NCI-H748 (cell line): ENCODE measurements at regions not wholly inside any gene's neighbourhood (a gene's known extent, or its start where the extent isn't known, plus 50 kb on each side); places are given as distances from the start of the nearest gene placed in this dataset.

Experiments
- DNase-seq: peaks from one replicate; lab custom pipeline; 2025; ENCODE audit not compliant: unreplicated experiment; lab: John Stamatoyannopoulos, UW

DNA sequence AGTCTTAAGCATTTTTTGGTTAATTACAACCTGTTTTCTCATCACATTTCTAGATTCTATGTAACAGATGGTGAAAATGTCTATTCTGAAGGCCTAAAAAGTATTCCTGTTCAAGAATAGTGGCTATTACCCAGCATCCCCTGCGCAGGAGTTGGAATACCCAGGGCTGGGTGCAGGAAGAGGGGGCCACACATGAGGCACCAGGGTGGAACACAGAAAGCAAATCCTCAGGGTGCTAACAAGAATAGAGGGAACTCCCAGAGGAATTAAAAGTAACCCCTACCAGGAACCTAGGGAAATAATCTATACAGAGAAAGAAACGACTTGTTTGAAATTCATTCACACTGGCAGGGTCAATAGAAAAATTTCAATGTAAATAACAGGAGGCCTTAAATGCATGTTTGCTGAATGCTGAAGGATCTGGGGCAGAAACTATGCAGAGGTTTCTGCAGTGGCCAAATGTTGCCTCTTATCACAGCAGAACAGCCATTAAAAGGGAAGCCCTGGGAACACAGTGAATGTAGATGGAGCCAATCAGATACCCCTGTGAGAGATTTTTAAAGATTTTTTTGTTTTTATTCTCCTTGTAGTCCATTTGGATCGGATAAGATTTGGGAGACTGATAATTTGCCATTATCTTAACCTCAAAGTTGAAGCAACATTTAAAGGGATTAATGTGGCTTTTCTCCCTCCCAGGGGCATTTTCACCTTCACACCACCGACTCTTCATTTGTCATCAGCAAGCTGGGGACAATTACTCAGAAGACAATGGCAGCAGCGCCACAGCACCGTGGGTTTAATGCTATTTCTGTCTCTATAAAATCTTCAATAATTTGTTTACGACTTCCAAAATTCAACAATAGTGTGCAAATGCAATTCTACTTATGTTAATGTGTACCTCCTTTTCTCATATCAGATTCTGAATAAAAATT lies 196.0 kb upstream of the PSMD7 start:
- peak; percentile 56 for DNase-seq

DNA sequence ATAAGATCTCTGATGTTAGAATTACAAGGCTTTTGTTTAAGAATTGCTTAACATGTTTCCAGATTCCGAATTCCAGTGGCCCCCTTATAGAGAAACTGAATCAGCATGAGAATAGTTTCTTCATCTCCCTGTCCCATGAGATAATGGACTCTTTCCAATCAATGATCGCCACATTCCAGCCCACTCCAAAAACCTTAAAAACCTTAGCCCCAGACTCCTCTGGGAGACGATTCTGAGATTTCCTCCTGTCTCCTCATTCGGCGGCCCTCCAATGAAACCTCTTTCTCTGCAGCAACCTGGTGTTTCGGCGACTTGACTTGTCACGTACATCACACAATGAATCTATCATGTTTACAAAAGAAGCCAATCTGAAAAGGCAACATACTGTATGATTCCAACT lies 197.1 kb upstream of the PSMD7 start:
- no peak for DNase-seq

DNA sequence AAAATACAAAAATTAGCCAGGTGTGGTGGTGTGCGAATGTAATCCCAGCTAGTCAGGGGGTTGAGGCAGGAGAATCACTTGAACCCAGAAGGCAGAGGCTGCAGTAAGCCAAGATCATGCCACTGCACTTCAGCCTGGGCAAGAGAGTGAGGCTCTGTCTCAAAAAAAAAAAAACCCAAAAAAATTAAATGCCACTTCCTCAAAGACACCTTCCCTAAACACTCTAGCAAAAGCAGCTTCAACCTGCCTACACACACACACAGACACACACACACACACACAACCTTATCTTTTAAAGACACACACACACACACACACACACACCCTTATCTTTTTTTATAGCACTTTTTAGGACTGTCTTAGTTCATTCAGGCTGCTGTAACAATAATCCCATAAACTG lies 201.7 kb upstream of the PSMD7 start:
- no peak for DNase-seq

- no peak for DNase-seq
These were observed 202.1 kb upstream of the PSMD7 start for GRCh38 chr16:74094514-74094913.

DNA sequence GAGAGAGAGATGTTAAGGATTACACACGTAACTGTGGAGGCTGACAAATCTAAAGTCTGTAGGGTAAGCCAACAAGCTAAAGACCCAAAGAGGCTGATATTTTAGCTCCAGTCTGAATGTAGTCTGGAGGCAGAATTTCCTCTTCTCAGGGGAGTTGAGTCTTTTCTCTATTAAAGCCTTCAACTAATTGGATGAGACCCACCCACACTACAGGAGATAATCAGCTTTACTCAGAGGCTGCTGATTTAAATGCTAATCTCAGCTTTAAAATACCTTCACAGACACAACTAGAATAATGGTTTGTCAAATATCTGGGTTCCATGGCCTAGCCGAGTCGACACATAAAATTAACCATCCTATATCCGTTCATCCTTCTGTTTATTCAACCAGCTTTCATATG lies 204.3 kb upstream of the PSMD7 start:
- DNase-seq, result no peak

GRCh38 chr16:74090871-74091270 lies 205.7 kb upstream of the PSMD7 start:
- no peak for DNase-seq

- DNase-seq, result peak; percentile 76
These were observed 213.1 kb upstream of the PSMD7 start for GRCh38 chr16:74083541-74083940.

DNA sequence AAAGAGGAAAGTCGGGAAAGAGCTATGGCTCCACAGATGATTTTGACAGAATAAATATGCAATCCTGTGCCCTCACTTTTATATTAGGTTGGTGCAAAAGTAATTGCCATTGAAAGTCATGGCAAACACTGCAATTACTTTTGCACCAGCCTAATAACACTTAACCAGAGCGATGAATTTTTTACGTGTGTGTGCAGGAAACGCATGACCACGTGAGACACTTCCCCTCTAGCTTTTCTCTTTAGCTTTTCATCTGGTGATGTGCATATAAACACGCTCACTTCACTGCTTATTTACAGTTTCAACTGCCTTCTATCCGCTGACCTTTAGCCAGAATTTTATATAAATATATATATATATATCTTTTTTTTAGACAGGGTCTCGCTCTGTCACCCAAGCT lies 216.3 kb upstream of the PSMD7 start:
- DNase-seq, result no peak

- DNase-seq, result no peak
These were observed 217.4 kb upstream of the PSMD7 start for GRCh38 chr16:74079232-74079586.

GRCh38 chr16:74078511-74079231 lies 217.9 kb upstream of the PSMD7 start:
- no peak for DNase-seq

- DNase-seq, result no peak
These were observed 220.0 kb upstream of the PSMD7 start for GRCh38 chr16:74076568-74076967.

- no peak for DNase-seq
These were observed 221.2 kb upstream of the PSMD7 start for GRCh38 chr16:74075393-74075792.

DNA sequence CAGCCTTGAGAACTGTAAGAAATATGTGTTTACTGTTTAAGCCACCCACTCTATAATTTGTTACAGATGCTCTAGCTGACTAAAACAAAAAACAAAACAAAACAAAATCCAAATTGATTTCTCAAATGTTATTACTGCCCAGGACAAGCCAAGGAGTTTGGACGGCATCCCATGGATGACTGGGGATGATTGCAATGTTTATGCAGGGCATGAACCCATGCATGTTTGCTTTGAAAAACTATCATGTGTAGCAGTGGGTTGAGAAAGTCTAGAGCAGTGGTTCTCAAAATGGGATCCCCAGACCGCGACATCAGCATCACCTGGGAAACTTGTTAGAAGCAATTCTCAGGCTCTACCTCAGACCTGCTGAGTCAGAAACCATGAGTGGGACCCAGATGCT lies 223.2 kb upstream of the PSMD7 start:
- DNase-seq, result no peak

DNA sequence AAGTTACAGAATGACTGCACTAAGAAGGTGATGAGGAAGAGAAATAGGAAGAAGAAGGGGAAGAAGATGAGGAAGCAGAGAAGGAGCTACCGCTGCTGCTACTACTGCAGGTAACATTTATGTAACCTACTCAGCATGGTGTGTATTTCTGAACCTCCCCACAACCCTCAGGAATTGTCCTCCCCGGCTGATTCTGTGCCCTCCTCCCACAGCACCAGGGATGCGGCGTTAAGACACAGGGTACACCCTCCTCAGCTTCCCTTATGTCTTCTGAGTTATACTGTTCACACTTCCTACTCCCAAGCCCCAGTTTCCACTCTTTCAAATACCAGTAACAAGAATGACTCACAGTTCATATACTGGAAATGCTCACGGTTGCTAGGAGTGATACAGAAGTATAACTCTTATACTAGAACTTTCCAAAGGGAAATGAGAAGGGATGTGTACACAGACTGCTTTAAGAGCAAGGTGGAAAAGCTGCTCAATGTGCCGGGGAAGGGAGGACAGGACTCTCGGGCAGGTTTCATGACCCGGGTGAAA lies 224.5 kb upstream of the PSMD7 start:
- no peak for DNase-seq

DNA sequence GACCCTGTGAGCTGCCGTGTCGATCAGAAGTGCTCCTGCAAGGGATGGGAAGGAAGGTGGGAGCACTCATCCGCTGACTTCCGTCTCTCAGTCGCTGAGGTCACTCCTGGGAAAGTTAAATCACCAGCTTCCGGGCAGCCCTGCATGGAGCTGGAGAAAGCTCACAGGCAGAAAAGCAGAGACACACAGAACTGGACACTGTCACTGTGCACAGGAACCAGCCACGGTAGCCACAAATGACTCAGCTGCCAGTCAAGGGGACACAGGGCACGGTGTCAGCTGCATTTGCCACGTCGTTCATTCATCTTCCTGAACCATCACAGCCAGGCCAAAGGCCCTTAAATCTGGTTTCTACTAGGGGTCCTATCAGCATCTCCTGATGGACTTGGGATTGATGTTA lies 226.4 kb upstream of the PSMD7 start:
- no peak for DNase-seq

DNA sequence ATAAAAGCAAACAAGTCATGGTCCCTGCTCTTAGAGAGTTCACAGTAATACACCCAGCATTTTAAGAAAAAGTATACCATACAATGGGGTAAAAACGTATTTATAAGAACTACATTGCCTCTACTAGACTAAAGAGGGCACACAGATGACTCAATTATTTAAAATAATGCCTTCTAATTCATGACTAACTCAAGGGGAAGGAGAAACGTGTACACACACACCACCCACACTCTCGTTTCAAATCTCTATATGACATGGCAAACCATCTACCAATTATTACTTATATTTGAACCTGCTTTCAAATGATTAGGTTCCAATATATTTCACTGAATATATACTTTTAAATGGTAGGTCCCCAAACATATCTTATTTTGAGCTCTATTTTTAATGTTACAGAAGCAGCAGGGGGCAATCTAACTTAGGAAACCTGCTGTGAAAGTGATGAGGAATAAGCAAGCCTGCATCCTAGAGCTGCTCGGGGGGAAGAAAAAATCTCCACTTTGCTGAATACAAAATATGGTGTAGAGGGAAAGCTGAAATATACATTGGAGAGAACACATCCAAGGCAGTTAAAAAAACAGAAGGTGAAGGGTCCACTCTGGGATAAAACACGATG lies 232.4 kb upstream of the PSMD7 start:
- DNase-seq, result no peak

DNA sequence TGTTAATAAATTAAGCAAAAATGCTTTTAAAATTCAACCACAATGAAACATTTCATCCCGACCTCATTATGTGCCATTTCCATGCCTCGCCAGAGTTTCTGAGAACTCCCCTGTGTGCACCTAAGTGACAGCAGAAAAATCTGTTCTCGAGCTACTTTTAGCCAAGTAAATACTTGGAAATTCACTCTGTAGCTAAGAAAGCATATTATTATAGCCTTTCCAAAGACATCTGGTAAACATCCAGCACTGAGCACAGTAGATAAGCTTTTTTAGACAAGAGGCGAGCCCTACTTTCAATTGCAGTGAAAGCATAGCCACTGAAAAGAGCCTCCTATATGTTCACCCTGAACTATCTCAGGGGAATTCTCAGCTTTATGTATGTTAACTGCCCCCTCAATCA lies 242.8 kb upstream of the PSMD7 start:
- no peak for DNase-seq

GRCh38 chr16:74053312-74053711 lies 243.3 kb upstream of the PSMD7 start:
- DNase-seq, result no peak

GRCh38 chr16:74052016-74052415 lies 244.6 kb upstream of the PSMD7 start:
- no peak for DNase-seq

DNA sequence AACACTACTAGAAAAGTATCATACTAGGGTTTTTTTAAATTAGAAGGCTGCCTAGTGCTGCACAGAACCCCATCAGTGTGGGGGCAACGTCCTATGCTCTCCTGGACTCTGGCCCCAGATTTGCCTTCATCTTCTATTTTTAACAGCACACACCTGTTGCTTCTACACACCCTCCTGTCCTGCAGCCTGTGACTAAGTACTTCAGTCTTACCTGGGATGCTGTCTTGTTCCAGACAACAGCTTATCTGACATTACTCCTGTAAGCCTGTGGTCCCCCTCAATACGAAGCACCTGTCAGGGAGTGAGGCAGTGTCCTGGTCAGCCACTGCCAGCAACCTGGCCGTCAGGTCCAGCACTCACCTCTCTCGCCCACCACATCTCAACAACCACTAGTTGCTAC lies 247.6 kb upstream of the PSMD7 start:
- DNase-seq, result no peak

DNA sequence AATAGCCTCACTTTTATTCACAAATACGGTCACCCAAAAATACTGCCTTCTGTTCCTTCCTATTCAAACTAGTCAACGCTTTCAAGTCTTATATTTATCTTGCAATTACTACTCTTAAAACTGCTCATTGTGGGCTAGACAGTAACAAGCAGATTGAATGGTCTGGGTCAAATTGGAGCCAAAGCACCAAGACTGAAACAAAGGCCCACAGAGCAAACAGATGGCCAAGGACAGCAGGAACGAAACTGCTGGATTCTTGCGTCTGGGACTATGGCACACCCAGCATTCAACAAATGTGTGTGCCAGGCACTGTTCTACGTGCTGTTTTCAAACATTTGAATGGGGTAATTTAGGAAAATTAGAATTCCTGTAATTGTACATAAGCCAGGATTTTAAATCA lies 250.1 kb upstream of the PSMD7 start:
- peak; percentile 88 for DNase-seq

GRCh38 chr16:74045513-74045912 lies 251.1 kb upstream of the PSMD7 start:
- DNase-seq, result no peak
